ENCODE measurements at regions not wholly inside any gene's neighbourhood (a gene's known extent, or its start where the extent isn't known, plus 50 kb on each side); places are given as distances from the start of the nearest gene placed in this dataset.
"Not testable (repeated sequence)": the region's sequence is repeated elsewhere in the genome, so short reads cannot be mapped to it uniquely, and the experiment has no call there.

GRCh38 chr16:21539107-21539618, 60.2 kb upstream of the METTL9 start:
- H3K9ac ChIP-seq (ENCODE audit: low read length); H2AFZ ChIP-seq (ENCODE audit: low read depth, low read length); H3K27ac ChIP-seq (ENCODE audit: low read depth, low read length); H3K9me3 Mint-ChIP-seq (ENCODE audit: unreplicated experiment); H3K36me3 Mint-ChIP-seq (ENCODE audit: low read depth, unreplicated experiment); H3K79me2 ChIP-seq (ENCODE audit: insufficient read depth, low read length); H3K36me3 ChIP-seq (ENCODE audit: insufficient read depth, low read length); H3K27me3 Mint-ChIP-seq (ENCODE audit: low read depth, unreplicated experiment); FAIRE-seq; H3K4me3 ChIP-seq (ENCODE audit: insufficient read depth, low read depth, low read length); H3K27ac Mint-ChIP-seq (ENCODE audit: unreplicated experiment); H3K27me3 ChIP-seq (ENCODE audit: insufficient read depth, low read length); H4K20me1 ChIP-seq (ENCODE audit: insufficient read depth, low read length); H3K4me3 Mint-ChIP-seq (ENCODE audit: unreplicated experiment); DNase-seq (ENCODE audit: low read depth); H3K9me3 ChIP-seq (ENCODE audit: insufficient read depth, low read depth, low read length): not testable (repeated sequence)
- H3K4me1 Mint-ChIP-seq (ENCODE audit: low read depth, unreplicated experiment): peaks cover 20% of the 10 kb centered on the region
- peaks cover 11% of the 10 kb centered on the region for H3K4me1 ChIP-seq (ENCODE audit: insufficient read depth, low read length)
- peak overlapping the region; percentile 29 for H3K4me2 ChIP-seq (ENCODE audit: low read length)

- FAIRE-seq: not testable (repeated sequence)
These were observed 58.5 kb upstream of the METTL9 start for GRCh38 chr16:21540770-21541433.

GRCh38 chr16:21541611-21542051, 57.7 kb upstream of the METTL9 start:
- not testable (repeated sequence) for H4K20me1 ChIP-seq (ENCODE audit: insufficient read depth, low read length); FAIRE-seq; H3K4me3 ChIP-seq (ENCODE audit: insufficient read depth, low read depth, low read length); H3K27me3 Mint-ChIP-seq (ENCODE audit: low read depth, unreplicated experiment); H3K27ac ChIP-seq (ENCODE audit: low read depth, low read length); DNase-seq (ENCODE audit: low read depth); H3K79me2 ChIP-seq (ENCODE audit: insufficient read depth, low read length); H3K9me3 ChIP-seq (ENCODE audit: insufficient read depth, low read depth, low read length); H3K4me3 Mint-ChIP-seq (ENCODE audit: unreplicated experiment); H3K4me2 ChIP-seq (ENCODE audit: low read length); H3K9ac ChIP-seq (ENCODE audit: low read length); H3K9me3 Mint-ChIP-seq (ENCODE audit: unreplicated experiment); H3K36me3 ChIP-seq (ENCODE audit: insufficient read depth, low read length); H3K36me3 Mint-ChIP-seq (ENCODE audit: low read depth, unreplicated experiment); H2AFZ ChIP-seq (ENCODE audit: low read depth, low read length); H3K27me3 ChIP-seq (ENCODE audit: insufficient read depth, low read length)
- Mint-ChIP-seq H3K4me1 (ENCODE audit: low read depth, unreplicated experiment) (peaks cover 20% of the 10 kb centered on the region), H3K27ac (ENCODE audit: unreplicated experiment) (peak overlapping the region; percentile 34)
- H3K4me1 ChIP-seq (ENCODE audit: insufficient read depth, low read length): peaks cover 11% of the 10 kb centered on the region

More at GRCh38 chr16:21540770-21541433, 58.5 kb upstream of the METTL9 start:
- peak overlapping the region; percentile 16 for H3K4me2 ChIP-seq (ENCODE audit: low read length)
- H2AFZ ChIP-seq (ENCODE audit: low read depth, low read length); H3K9me3 ChIP-seq (ENCODE audit: insufficient read depth, low read depth, low read length); H3K79me2 ChIP-seq (ENCODE audit: insufficient read depth, low read length); H4K20me1 ChIP-seq (ENCODE audit: insufficient read depth, low read length); H3K4me3 ChIP-seq (ENCODE audit: insufficient read depth, low read depth, low read length); H3K27me3 Mint-ChIP-seq (ENCODE audit: low read depth, unreplicated experiment); H3K27me3 ChIP-seq (ENCODE audit: insufficient read depth, low read length); H3K27ac ChIP-seq (ENCODE audit: low read depth, low read length); H3K9me3 Mint-ChIP-seq (ENCODE audit: unreplicated experiment); H3K9ac ChIP-seq (ENCODE audit: low read length); H3K36me3 ChIP-seq (ENCODE audit: insufficient read depth, low read length); H3K36me3 Mint-ChIP-seq (ENCODE audit: low read depth, unreplicated experiment); DNase-seq (ENCODE audit: low read depth): not testable (repeated sequence)
- H3K4me1 ChIP-seq (ENCODE audit: insufficient read depth, low read length): peaks cover 11% of the 10 kb centered on the region
- H3K4me3 Mint-ChIP-seq (ENCODE audit: unreplicated experiment): peak overlapping the region; percentile 1
- H3K4me1 Mint-ChIP-seq (ENCODE audit: low read depth, unreplicated experiment): peaks cover 20% of the 10 kb centered on the region
- peak overlapping the region; percentile 3 for H3K27ac Mint-ChIP-seq (ENCODE audit: unreplicated experiment)

- H3K4me2 ChIP-seq (ENCODE audit: low read length); H3K27ac ChIP-seq (ENCODE audit: low read depth, low read length); H3K36me3 Mint-ChIP-seq (ENCODE audit: low read depth, unreplicated experiment); H3K36me3 ChIP-seq (ENCODE audit: insufficient read depth, low read length); H3K79me2 ChIP-seq (ENCODE audit: insufficient read depth, low read length); H3K27me3 ChIP-seq (ENCODE audit: insufficient read depth, low read length); H3K9me3 Mint-ChIP-seq (ENCODE audit: unreplicated experiment); H3K9ac ChIP-seq (ENCODE audit: low read length); H2AFZ ChIP-seq (ENCODE audit: low read depth, low read length); H3K27ac Mint-ChIP-seq (ENCODE audit: unreplicated experiment); DNase-seq (ENCODE audit: low read depth); H3K4me3 Mint-ChIP-seq (ENCODE audit: unreplicated experiment); H3K27me3 Mint-ChIP-seq (ENCODE audit: low read depth, unreplicated experiment); H3K4me3 ChIP-seq (ENCODE audit: insufficient read depth, low read depth, low read length); H4K20me1 ChIP-seq (ENCODE audit: insufficient read depth, low read length); H3K9me3 ChIP-seq (ENCODE audit: insufficient read depth, low read depth, low read length); FAIRE-seq: not testable (repeated sequence)
- H3K4me1 ChIP-seq (ENCODE audit: insufficient read depth, low read length): peaks cover 11% of the 10 kb centered on the region
- peaks cover 20% of the 10 kb centered on the region for H3K4me1 Mint-ChIP-seq (ENCODE audit: low read depth, unreplicated experiment)
These were observed 57.3 kb upstream of the METTL9 start for GRCh38 chr16:21542075-21542474.

- peaks cover 11% of the 10 kb centered on the region for H3K4me1 ChIP-seq (ENCODE audit: insufficient read depth, low read length)
- H3K9me3 ChIP-seq (ENCODE audit: insufficient read depth, low read depth, low read length); H3K9ac ChIP-seq (ENCODE audit: low read length); FAIRE-seq; H3K4me3 ChIP-seq (ENCODE audit: insufficient read depth, low read depth, low read length); H3K36me3 ChIP-seq (ENCODE audit: insufficient read depth, low read length); H3K36me3 Mint-ChIP-seq (ENCODE audit: low read depth, unreplicated experiment); DNase-seq (ENCODE audit: low read depth); H3K4me2 ChIP-seq (ENCODE audit: low read length); H3K27me3 Mint-ChIP-seq (ENCODE audit: low read depth, unreplicated experiment); H3K27ac ChIP-seq (ENCODE audit: low read depth, low read length); H3K4me3 Mint-ChIP-seq (ENCODE audit: unreplicated experiment); H3K27me3 ChIP-seq (ENCODE audit: insufficient read depth, low read length); H3K79me2 ChIP-seq (ENCODE audit: insufficient read depth, low read length); H4K20me1 ChIP-seq (ENCODE audit: insufficient read depth, low read length); H2AFZ ChIP-seq (ENCODE audit: low read depth, low read length); H3K9me3 Mint-ChIP-seq (ENCODE audit: unreplicated experiment): not testable (repeated sequence)
- H3K4me1 Mint-ChIP-seq (ENCODE audit: low read depth, unreplicated experiment): peaks cover 20% of the 10 kb centered on the region
- peak overlapping the region; percentile 77 for H3K27ac Mint-ChIP-seq (ENCODE audit: unreplicated experiment)
These were observed 56.8 kb upstream of the METTL9 start for GRCh38 chr16:21542491-21543124.
